BLaER1 (cell line): ENCODE measurements at regions not wholly inside any gene's neighbourhood (a gene's known extent, or its start where the extent isn't known, plus 50 kb on each side); places are given as distances from the start of the nearest gene placed in this dataset.
"Not testable (repeated sequence)": the region's sequence is repeated elsewhere in the genome, so short reads cannot be mapped to it uniquely, and the experiment has no call there.

Experiments
- H3K27ac ChIP-seq: shearing (Covaris generic); formaldehyde crosslinking; 2 replicates; pipeline ENCODE4 v1.8.1; 2022
- H3K27me3 ChIP-seq: shearing (Covaris generic); formaldehyde crosslinking; 2 replicates; pipeline ENCODE4 v1.8.1; 2022
- H3K36me3 ChIP-seq: shearing (Covaris generic); formaldehyde crosslinking; 2 replicates; pipeline ENCODE4 v1.8.1; 2022
- H3K4me1 ChIP-seq: shearing (Covaris generic); formaldehyde crosslinking; 2 replicates; pipeline ENCODE4 v1.8.1; 2022
- H3K4me2 ChIP-seq: shearing (Covaris generic); formaldehyde crosslinking; 2 replicates; pipeline ENCODE4 v1.8.1; 2022
- H3K4me3 ChIP-seq: shearing (Covaris generic); formaldehyde crosslinking; 2 replicates; pipeline ENCODE4 v1.8.1; 2022
- H3K9ac ChIP-seq: shearing (Covaris generic); formaldehyde crosslinking; 2 replicates; pipeline ENCODE4 v1.8.1; 2022
- H3K9me3 ChIP-seq: shearing (Covaris generic); formaldehyde crosslinking; 2 replicates; pipeline ENCODE4 v1.8.1; 2022
- H4K20me1 ChIP-seq: shearing (Covaris generic); formaldehyde crosslinking; 2 replicates; pipeline ENCODE4 v1.8.1; 2022
- Cebpa-rat ChIP-seq: shearing (Covaris generic); IDR thresholded peaks from 2 replicates; pipeline ENCODE4 v1.8.1; 2022

- H3K27me3 ChIP-seq = peaks cover 41% of the 10 kb centered on the region
- no peaks in the 10 kb centered on the region for H3K4me1 ChIP-seq
- no peak overlapping the region for H3K27ac ChIP-seq
- TF ChIP-seq Cebpa-rat = no peak
- H4K20me1 ChIP-seq = no peaks in the 10 kb centered on the region
- H3K9me3 ChIP-seq = peaks cover 5% of the 10 kb centered on the region; the same call in 1 of the 2 replicates
- H3K4me2 ChIP-seq = no peak overlapping the region
- no peak overlapping the region for H3K9ac ChIP-seq
- H3K36me3 ChIP-seq = no peaks in the 10 kb centered on the region
- no peak overlapping the region for H3K4me3 ChIP-seq
Observed at GRCh38 chrX:84865113-84865512, 138.6 kb upstream of the APOOL start.

GRCh38 chrX:84870281-84870680, 133.4 kb upstream of the APOOL start:
- not testable (repeated sequence) for H3K36me3 ChIP-seq, H3K9me3 ChIP-seq, H3K9ac ChIP-seq, H3K27ac ChIP-seq, H4K20me1 ChIP-seq, H3K4me2 ChIP-seq, H3K4me3 ChIP-seq, H3K4me1 ChIP-seq
- H3K27me3 ChIP-seq = peaks cover 32% of the 10 kb centered on the region

GRCh38 chrX:84872160-84872771, 131.4 kb upstream of the APOOL start:
- not testable (repeated sequence) for H3K9ac ChIP-seq, H3K9me3 ChIP-seq, H4K20me1 ChIP-seq, H3K4me3 ChIP-seq, H3K4me2 ChIP-seq, H3K36me3 ChIP-seq, H3K4me1 ChIP-seq, H3K27ac ChIP-seq
- H3K27me3 ChIP-seq = peaks cover 36% of the 10 kb centered on the region

GRCh38 chrX:84873176-84873575, 130.5 kb upstream of the APOOL start:
- peak overlapping the region; percentile 46; the same call in 1 of the 2 replicates for H3K27ac ChIP-seq
- peak overlapping the region; percentile 8; the same call in 1 of the 2 replicates for H3K4me2 ChIP-seq
- peaks cover 37% of the 10 kb centered on the region for H3K27me3 ChIP-seq
- no peaks in the 10 kb centered on the region for H3K36me3 ChIP-seq
- H4K20me1 ChIP-seq = no peaks in the 10 kb centered on the region
- H3K9me3 ChIP-seq = peaks cover 5% of the 10 kb centered on the region; the same call in 1 of the 2 replicates
- H3K9ac ChIP-seq = no peak overlapping the region; the same call in 1 of the 2 replicates
- H3K4me3 ChIP-seq = no peak overlapping the region
- TF ChIP-seq Cebpa-rat = no peak
- peaks cover 8% of the 10 kb centered on the region for H3K4me1 ChIP-seq

- H3K4me2 ChIP-seq = no peak overlapping the region
- H3K9me3 ChIP-seq = no peaks in the 10 kb centered on the region
- H3K4me3 ChIP-seq = no peak overlapping the region
- no peak for TF ChIP-seq Cebpa-rat
- peaks cover 28% of the 10 kb centered on the region for H3K27me3 ChIP-seq
- no peaks in the 10 kb centered on the region for H3K36me3 ChIP-seq
- H3K4me1 ChIP-seq = peaks cover 8% of the 10 kb centered on the region
- no peaks in the 10 kb centered on the region for H4K20me1 ChIP-seq
- no peak overlapping the region for H3K27ac ChIP-seq
- no peak overlapping the region for H3K9ac ChIP-seq
Observed at GRCh38 chrX:84876876-84877275, 126.8 kb upstream of the APOOL start.

- Histone ChIP-seq H4K20me1 (no peaks in the 10 kb centered on the region), H3K9ac (no peak overlapping the region), H3K36me3 (no peaks in the 10 kb centered on the region), H3K27ac (no peak overlapping the region), H3K27me3 (peaks cover 57% of the 10 kb centered on the region), H3K4me3 (no peak overlapping the region), H3K9me3 (no peaks in the 10 kb centered on the region), H3K4me2 (no peak overlapping the region), H3K4me1 (no peaks in the 10 kb centered on the region)
- TF ChIP-seq Cebpa-rat = no peak
Observed at GRCh38 chrX:84893897-84894296, 109.8 kb upstream of the APOOL start.

- H3K4me2 ChIP-seq = no peak overlapping the region
- H3K9me3 ChIP-seq = no peaks in the 10 kb centered on the region
- H3K27me3 ChIP-seq = peaks cover 31% of the 10 kb centered on the region
Observed at GRCh38 chrX:84907324-84907968, 96.2 kb upstream of the APOOL start.

GRCh38 chrX:84909151-84909550, 94.5 kb upstream of the APOOL start:
- H4K20me1 ChIP-seq = no peaks in the 10 kb centered on the region
- TF ChIP-seq Cebpa-rat = no peak
- peaks cover 27% of the 10 kb centered on the region for H3K27me3 ChIP-seq
- H3K9ac ChIP-seq = no peak overlapping the region
- H3K4me1 ChIP-seq = no peaks in the 10 kb centered on the region
- no peaks in the 10 kb centered on the region for H3K36me3 ChIP-seq
- H3K4me2 ChIP-seq = no peak overlapping the region
- H3K4me3 ChIP-seq = no peak overlapping the region
- H3K27ac ChIP-seq = no peak overlapping the region
- H3K9me3 ChIP-seq = no peaks in the 10 kb centered on the region

More at GRCh38 chrX:84907324-84907968, 96.2 kb upstream of the APOOL start:
- TF ChIP-seq Cebpa-rat = no peak
- H3K4me3 ChIP-seq = no peak overlapping the region
- H4K20me1 ChIP-seq = no peaks in the 10 kb centered on the region
- no peaks in the 10 kb centered on the region for H3K36me3 ChIP-seq
- no peak overlapping the region for H3K9ac ChIP-seq
- H3K27ac ChIP-seq = no peak overlapping the region
- no peaks in the 10 kb centered on the region for H3K4me1 ChIP-seq

- Histone ChIP-seq H3K4me3 (no peak overlapping the region), H3K9ac (no peak overlapping the region), H3K27ac (no peak overlapping the region), H4K20me1 (no peaks in the 10 kb centered on the region), H3K36me3 (no peaks in the 10 kb centered on the region), H3K4me2 (no peak overlapping the region), H3K27me3 (peaks cover 73% of the 10 kb centered on the region), H3K9me3 (peaks cover 8% of the 10 kb centered on the region; the same call in 1 of the 2 replicates), H3K4me1 (no peaks in the 10 kb centered on the region)
- TF ChIP-seq Cebpa-rat = no peak
Observed at GRCh38 chrX:84924624-84925023, 79.1 kb upstream of the APOOL start.

GRCh38 chrX:84932814-84933213, 70.9 kb upstream of the APOOL start:
- Histone ChIP-seq H3K4me1 (no peaks in the 10 kb centered on the region), H3K27ac (no peak overlapping the region), H3K4me3 (no peak overlapping the region), H3K9me3 (peaks cover 8% of the 10 kb centered on the region; the same call in 1 of the 2 replicates), H3K27me3 (peaks cover 42% of the 10 kb centered on the region), H4K20me1 (no peaks in the 10 kb centered on the region), H3K9ac (no peak overlapping the region), H3K4me2 (no peak overlapping the region), H3K36me3 (no peaks in the 10 kb centered on the region)
- TF ChIP-seq Cebpa-rat = no peak
